ENCODE measurements at regions not wholly inside any gene's neighbourhood (a gene's known extent, or its start where the extent isn't known, plus 50 kb on each side); places are given as distances from the start of the nearest gene placed in this dataset.

DNA sequence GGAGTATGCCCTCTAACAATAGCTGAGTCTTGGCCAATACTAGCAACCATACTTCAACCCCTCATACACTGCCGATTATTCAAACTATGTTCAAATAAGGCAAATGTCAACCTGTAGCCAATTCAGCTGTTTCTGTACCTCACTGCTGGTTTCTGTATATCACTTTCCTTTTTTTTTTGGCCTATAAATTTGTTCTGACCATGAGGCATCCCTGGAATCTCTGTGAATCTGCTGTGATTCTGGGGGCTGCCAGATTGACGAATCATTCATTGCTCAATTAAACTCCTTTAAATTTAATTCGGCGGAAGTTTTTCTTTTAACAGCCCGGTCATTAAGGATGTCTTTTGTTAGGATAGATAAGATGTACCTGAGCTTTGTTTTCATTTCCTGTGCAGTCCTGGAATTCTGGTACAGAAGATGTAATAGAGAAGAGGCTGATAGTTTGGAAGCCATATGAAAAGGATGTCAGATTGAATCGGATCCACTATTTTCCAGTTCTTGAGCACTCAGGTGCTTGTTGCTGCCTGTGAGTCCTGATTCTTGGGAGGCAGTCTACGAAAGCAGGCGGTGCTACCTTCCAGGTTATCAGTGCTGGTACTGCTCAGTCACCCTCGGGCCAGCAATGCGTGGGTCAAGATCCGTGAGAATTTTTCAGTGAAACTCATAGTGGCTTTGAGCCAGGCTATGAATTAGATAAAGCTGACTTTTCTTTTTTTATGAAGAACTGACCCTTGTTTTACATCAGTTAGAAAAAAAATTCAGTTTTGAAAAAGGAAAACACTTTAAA, 106.2 kb upstream of the TUT7 start:
- in situ Hi-C loops (cut with HindIII; ENCODE audit: low sequenced_read_pairs) = no loop called here

DNA sequence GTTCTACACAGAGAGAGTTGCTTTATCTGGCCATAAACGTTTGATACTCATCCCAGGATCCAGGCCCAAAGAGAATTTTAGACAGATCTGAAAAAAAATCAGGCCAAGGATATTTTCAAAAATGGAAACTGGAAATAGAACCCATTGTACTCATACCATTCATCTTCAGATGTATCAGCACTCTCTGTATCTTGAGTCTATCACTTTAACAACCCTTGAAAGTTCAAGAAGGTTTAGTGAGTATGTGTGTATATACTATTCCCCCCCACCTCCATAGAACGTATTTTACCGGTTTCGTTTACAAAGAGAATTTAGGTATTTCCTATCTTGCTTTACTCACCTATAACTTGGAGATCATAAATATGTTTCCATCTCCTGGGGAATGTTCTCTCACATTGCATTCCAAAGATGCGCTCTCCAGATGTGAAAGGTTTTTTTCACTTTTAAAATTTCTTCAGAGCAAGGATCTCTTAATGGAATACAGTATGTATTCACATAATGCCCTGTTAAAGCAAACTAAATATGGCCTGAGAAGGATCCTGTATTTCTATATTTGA, 105.5 kb upstream of the TUT7 start:
- in situ Hi-C loops (cut with HindIII; ENCODE audit: low sequenced_read_pairs) = no loop called here

DNA sequence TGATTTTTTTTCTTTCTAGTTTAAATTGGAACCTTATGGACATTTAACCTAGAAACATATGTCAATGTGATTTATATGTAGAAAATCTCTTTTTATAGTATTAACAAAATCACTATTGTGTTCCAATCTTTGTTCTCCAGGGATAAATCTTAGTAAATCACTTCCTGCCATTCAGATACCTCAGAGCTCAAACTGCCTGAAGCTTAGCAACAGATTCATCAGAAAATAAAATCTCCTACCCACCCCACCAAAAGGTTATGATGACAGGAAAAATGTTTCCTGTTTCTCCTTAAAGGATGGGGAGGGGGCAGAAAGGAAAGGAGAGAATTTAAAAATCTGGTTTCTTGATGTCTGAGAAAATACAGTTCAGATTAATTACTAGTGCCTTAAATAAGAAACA, 105.0 kb upstream of the TUT7 start:
- in situ Hi-C loops (cut with HindIII; ENCODE audit: low sequenced_read_pairs) = no loop called here

DNA sequence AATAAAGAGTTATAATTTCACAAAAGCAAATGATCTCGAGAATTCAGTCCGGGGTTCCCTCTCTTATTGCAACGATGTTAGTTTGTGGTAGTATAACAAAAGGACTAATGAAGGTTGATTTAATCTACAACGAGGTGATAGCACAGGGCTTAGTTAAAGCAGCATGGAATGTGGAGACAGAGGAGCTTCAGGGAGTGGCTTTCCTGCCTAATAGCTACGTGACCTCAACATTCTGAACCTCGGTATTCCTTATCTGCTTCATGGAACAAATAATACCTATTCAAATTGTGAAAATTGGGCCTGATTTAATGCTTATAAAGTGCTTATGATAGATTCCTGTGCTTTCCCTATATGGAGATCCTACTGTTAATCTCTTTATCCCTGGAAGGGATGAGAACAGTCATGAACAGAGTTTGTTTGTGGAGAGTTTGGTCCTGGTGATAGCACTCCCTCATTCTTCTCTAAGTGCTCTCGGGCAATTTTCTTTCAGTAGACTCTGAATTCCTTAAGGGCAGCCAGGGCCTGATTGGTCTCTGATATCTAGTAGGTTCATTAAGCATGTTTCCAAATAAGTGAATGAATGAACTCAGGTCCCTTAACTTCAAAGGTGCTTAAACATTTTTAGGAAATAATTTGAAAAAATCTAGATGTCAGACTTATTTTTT, 104.1 kb upstream of the TUT7 start:
- in situ Hi-C loops (cut with HindIII; ENCODE audit: low sequenced_read_pairs) = no loop called here

GRCh38 chr9:86456416-86456815, 102.2 kb upstream of the TUT7 start:
- in situ Hi-C loops (cut with HindIII; ENCODE audit: low sequenced_read_pairs) = no loop called here

DNA sequence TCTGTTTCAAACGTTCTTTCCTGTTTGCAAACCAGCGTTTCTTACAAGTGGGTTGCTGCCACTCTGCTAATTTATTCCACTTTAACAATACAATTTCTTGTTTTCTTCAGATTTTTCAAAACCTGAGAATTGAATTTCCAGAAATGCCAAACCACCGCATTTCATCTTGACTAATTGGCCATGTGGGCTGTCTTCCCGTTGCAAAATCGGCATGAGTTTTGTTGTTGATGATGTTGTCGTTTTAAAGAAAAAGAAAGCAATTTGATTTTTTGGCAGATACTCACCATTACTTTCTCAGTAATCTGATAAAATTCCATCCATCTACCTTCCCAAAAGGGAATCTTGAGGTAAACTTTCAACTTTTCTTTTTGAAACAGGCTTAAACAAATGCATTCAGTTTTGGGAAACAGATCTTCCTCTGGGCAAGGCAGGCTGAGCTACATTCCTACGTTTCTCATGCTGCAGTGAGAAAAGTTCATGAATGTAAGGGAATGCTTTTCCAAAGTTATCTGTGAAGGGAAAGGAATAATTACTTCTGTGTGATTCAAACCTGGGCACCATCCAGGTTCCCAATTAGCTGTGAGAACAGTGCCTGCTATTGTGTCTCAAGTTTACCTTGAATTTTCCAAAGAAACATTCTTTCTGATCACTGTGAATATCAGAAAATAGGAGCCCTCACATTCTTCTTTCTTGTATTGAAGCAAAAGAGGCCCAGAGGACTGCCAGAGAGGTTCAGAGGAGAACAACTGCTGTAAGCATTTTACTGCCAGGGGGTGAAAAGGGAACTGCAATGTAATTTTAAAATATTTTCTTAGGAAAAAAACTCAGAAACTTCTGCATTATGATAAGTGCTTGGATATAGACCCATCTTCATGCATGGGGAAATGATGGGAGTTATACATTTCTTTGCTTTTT, 100.7 kb upstream of the TUT7 start:
- in situ Hi-C loops (cut with HindIII; ENCODE audit: low sequenced_read_pairs) = no loop called here

DNA sequence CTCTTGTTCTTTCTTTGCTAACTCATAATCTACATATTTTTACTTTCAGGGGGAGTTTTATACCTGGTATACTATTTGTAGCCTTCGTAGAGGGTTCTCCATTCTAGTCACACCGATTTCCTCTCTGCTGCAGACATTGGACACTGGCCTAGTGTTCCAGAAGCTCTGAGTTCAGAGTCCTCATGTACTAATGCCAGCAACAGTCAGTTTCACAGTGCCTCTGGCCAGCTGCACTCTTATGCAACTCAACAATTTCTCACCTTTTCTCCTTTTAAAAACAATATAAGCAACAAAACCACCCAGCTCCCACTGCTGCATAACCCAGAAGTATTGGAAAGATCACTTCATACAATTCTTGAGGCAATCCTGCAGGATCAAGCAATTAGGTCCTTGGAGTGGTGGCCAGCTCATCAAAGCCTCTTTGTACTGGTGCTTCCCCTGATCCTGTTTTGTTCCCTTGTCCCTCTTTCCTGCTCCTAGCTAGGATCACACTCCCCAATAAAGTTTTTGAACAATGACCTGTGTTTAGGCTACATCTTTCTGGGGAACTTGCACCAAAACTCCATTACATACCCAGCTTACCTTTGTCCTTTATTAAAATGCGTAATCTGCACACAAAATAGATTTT, 98.1 kb upstream of the TUT7 start:
- in situ Hi-C loops (cut with HindIII; ENCODE audit: low sequenced_read_pairs) = no loop called here

- in situ Hi-C loops (cut with HindIII; ENCODE audit: low sequenced_read_pairs) = no loop called here
These were observed 95.0 kb upstream of the TUT7 start for GRCh38 chr9:86449246-86449645.

- in situ Hi-C loops (cut with HindIII; ENCODE audit: low sequenced_read_pairs) = no loop called here
These were observed 91.5 kb upstream of the TUT7 start for GRCh38 chr9:86445671-86446070.

DNA sequence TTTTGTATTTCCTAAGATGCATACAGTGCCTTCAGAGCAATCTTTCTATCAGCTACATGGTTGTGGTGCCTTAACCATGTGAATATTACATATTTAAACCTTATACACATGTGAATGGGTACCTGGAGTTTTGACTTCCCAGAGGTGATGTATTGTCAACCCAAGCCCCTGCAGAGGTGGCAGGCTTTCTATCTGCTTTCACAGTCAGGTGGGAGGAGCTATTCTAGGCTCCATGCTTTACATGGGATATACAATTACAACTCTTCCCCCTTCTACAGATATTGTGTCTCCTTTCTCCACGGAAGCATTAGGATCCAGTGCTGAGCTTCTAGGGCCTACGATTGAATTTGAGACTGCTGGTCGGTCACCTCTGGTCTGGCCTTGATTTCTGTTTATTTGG, 89.8 kb upstream of the TUT7 start:
- in situ Hi-C loops (cut with HindIII; ENCODE audit: low sequenced_read_pairs) = no loop called here

- in situ Hi-C loops (cut with HindIII; ENCODE audit: low sequenced_read_pairs) = no loop called here
These were observed 80.0 kb upstream of the TUT7 start for GRCh38 chr9:86434039-86434726.

GRCh38 chr9:86424251-86424891, 70.2 kb upstream of the TUT7 start:
- in situ Hi-C loops (cut with HindIII; ENCODE audit: low sequenced_read_pairs) = no loop called here

DNA sequence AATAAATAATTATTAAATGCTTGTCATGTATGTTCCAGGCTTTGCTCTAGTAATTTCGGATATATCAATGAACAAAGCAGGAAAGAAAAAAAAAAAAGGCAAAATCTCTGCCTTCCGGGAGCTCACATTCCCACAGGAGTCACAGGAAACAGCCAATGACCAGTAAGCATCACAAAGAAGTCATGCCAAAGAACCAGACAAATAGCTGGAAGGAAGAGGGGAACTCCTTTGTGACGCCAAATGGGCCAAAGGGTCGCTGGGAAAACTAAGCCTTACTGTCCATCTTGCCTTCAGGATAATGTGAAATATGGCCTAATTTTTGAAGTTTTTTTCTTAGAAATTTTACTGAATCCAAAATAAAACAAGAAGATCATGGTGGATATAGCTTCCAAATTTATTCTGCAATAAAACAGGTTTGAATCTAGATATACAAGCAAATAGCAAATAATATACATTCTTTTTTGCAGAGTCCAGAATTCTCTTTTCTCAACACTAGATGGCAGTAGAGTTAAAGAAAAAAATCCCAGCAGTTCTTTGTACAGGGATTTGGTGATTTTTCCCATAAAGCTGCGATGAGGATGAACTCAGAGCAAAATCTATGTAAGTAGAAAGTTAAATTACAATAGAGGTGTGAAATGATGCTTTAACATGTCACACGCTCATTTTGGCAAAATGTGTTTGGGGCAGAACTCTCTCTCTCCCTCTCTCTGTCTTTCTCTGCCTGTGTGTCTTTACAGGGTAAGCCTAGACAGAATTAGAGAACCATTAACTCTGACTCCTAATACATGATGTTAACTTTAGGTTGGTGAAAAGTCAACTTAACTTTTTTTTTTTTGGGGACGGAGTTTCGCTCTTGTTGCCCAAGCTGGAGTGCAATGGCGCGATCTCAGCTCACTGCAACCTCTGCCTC, 60.0 kb upstream of the TUT7 start:
- in situ Hi-C loops (cut with HindIII; ENCODE audit: low sequenced_read_pairs) = no loop called here

DNA sequence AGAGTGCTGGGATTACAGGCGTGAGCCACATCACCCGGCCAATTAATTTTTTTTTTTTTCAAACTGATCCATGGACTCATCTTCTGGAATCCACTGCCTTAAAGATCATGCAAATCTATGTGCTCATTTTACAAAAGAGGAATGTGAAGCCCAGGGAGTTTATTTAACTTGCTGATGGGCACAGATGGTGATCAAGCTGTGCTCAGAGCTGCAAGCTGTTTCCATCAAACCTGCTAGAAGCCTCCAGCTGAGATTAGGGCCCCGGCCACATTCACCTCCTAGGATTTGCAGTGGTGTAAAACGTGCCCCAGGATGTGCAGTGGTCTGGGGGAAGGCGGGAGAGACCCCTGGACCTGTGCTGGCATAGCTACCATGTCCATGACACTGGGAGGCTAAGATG, 56.1 kb upstream of the TUT7 start:
- in situ Hi-C loops (cut with HindIII; ENCODE audit: low sequenced_read_pairs) = no loop called here

- in situ Hi-C loops (cut with HindIII; ENCODE audit: low sequenced_read_pairs) = no loop called here
These were observed 53.9 kb upstream of the TUT7 start for GRCh38 chr9:86408121-86408520.

DNA sequence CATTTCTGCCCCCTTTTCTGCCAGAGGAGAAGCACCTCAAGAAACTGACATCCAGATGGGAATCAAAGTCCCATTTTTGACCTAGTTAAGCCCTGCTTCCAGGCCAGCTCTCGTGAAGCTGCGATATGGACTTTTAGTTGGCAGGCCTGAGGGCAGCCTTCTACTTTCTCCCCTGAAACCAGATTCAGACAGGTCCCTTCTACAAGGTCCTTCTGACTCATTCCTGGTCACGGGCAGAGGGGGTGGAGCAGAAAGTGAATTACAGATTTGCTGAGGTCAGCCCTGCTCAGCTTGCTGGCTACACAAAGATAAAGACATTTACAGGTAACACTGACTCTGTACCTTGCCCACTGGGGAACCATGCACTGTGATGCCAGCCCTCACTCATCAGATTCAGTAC, 52.8 kb upstream of the TUT7 start:
- in situ Hi-C loops (cut with HindIII; ENCODE audit: low sequenced_read_pairs) = no loop called here

DNA sequence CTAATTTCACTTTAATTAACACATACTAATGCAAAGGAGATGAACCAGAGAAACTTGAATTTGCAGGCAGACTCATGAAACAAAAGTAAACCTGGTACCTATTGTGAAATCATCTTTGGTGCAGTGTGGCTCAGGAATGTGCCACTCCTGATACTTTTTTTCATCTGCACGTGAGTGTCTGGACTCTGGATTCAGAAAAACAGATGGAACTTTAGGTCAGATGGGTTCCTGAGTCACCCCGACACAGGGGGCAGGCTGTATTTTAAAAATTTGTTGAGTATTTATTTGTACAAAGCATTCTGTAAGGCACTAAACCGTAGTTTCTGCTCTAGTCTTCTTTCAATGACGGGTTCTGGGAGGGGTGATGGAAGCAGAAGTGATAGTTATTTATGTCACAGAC, 52.2 kb upstream of the TUT7 start:
- in situ Hi-C loops (cut with HindIII; ENCODE audit: low sequenced_read_pairs) = no loop called here

GRCh38 chr9:86405926-86406325, 51.7 kb upstream of the TUT7 start:
- in situ Hi-C loops (cut with HindIII; ENCODE audit: low sequenced_read_pairs) = no loop called here

DNA sequence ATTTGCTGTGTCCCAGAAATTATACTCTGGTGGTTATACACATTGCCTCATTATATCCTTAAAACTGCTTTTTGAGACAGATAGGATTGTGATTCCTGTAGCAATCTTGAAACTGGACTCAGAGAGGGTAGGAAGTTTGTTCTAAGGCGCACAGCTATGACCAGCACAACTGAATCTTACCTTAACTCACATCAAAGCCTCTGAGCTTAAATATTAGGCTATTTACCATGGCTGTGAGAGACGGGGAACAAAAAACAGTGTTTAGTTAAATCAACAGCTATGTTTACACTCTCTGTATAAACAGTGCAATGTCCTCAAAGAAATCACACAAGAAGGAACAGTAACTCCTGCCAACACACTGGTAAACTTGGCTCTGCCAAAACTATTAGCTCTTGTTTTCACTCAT, 50.9 kb upstream of the TUT7 start:
- in situ Hi-C loops (cut with HindIII; ENCODE audit: low sequenced_read_pairs) = no loop called here

All from DLD1 (cell line).